Neural cell (in vitro differentiated cells): ENCODE measurements at regions not wholly inside any gene's neighbourhood (a gene's known extent, or its start where the extent isn't known, plus 50 kb on each side); places are given as distances from the start of the nearest gene placed in this dataset.

Experiments used
- H2AFZ ChIP-seq: fragments of 200-600, 300-800 bp; sonication (generic), shearing (Covaris generic); 2 replicates; pipeline ENCODE4 v1.6.0; 2014; ENCODE audit warnings: low read depth, mild to moderate bottlenecking, antibody characterized with exemption, low read length, moderate library complexity
- H3F3A ChIP-seq: fragments of 200-600 bp; shearing (Covaris generic); 2 replicates; pipeline ENCODE4 v1.6.1; 2016; ENCODE audit warnings: mild to moderate bottlenecking, moderate library complexity, mixed read lengths, antibody characterized with exemption, low read length; ENCODE audit not compliant: insufficient read depth, poor library complexity, severe bottlenecking
- H3K27ac ChIP-seq: fragments of 200-600, 300-800 bp; sonication (generic), shearing (Covaris generic); 2 replicates; pipeline ENCODE4 v1.5.1; 2014; ENCODE audit warnings: mild to moderate bottlenecking, low read length, moderate library complexity
- H3K27me3 ChIP-seq: fragments of 300-800, 200-600 bp; sonication (generic), shearing (Covaris generic); 2 replicates; pipeline ENCODE4 v1.6.0; 2014; ENCODE audit warnings: mild to moderate bottlenecking, low read depth, low read length, moderate library complexity; ENCODE audit not compliant: insufficient read depth
- H3K36me3 ChIP-seq: fragments of 300-800, 200-600 bp; sonication (generic), shearing (Covaris generic); 2 replicates; pipeline ENCODE4 v1.5.1; 2014; ENCODE audit warnings: mild to moderate bottlenecking, antibody characterized with exemption, low read length, moderate library complexity; ENCODE audit not compliant: insufficient read depth
- H3K4me2 ChIP-seq: fragments of 300-800, 200-600 bp; sonication (generic), shearing (Covaris generic); 2 replicates; pipeline ENCODE4 v1.6.0; 2014; ENCODE audit warnings: mild to moderate bottlenecking, low read length
- H3K4me3 ChIP-seq: fragments of 300-800, 200-600 bp; sonication (generic), shearing (Covaris generic); 2 replicates; pipeline ENCODE4 v1.5.1; 2014; ENCODE audit warnings: mild to moderate bottlenecking, low read length, moderate library complexity
- H3K79me2 ChIP-seq: fragments of 200-600 bp; shearing (Covaris generic); replicated peaks from 2 replicates; pipeline ENCODE4 v1.6.0; 2014; ENCODE audit warnings: mild to moderate bottlenecking, low read length, moderate library complexity; ENCODE audit not compliant: insufficient read depth
- H3K9ac ChIP-seq: fragments of 300-800, 200-600 bp; sonication (generic), shearing (Covaris generic); 2 replicates; pipeline ENCODE4 v1.6.1; 2016; ENCODE audit warnings: mild to moderate bottlenecking, low read length, mixed read lengths
- H3K9me2 ChIP-seq: fragments of 200-600 bp; shearing (Covaris generic); 2 replicates; pipeline ENCODE4 v1.6.1; 2016; ENCODE audit warnings: mild to moderate bottlenecking, low read length, mixed read lengths; ENCODE audit not compliant: insufficient read depth
- H3K9me3 ChIP-seq: fragments of 200-600, 300-800 bp; sonication (generic), shearing (Covaris generic); 2 replicates; pipeline ENCODE4 v1.6.1; 2016; ENCODE audit warnings: mild to moderate bottlenecking, mixed run types, low read length, moderate library complexity, mixed read lengths
- H4K20me1 ChIP-seq: fragments of 200-600 bp; shearing (Covaris generic); 2 replicates; pipeline ENCODE4 v1.6.1; 2016; ENCODE audit warnings: mild to moderate bottlenecking, mixed run types; ENCODE audit not compliant: insufficient read depth
- CTCF ChIP-seq: fragments of 450-650 bp; IDR thresholded peaks from 2 replicates; pipeline ENCODE4 v1.5.1; 2014; ENCODE audit warnings: antibody characterized with exemption, mild to moderate bottlenecking, moderate library complexity; ENCODE audit not compliant: poor library complexity, severe bottlenecking
- EP300 ChIP-seq: fragments of 450-650 bp; conservative IDR thresholded peaks from 2 replicates; pipeline ENCODE4 v1.6.1; 2014; ENCODE audit warnings: antibody characterized with exemption, mild to moderate bottlenecking, moderate library complexity; ENCODE audit not compliant: poor library complexity, severe bottlenecking
- EZH2 ChIP-seq: fragments of 200-600, 300-800 bp; shearing (Covaris generic), sonication (generic); IDR thresholded peaks from 2 replicates; pipeline ENCODE4 v1.6.1; 2014; ENCODE audit warnings: antibody characterized with exemption, low read length, borderline replicate concordance, mild to moderate bottlenecking; ENCODE audit not compliant: insufficient read depth, poor library complexity, severe bottlenecking
- MXI1 ChIP-seq: fragments of 450-650 bp; conservative IDR thresholded peaks from 2 replicates; pipeline ENCODE4 v1.6.1; 2014; ENCODE audit warnings: antibody characterized with exemption, mild to moderate bottlenecking; ENCODE audit not compliant: poor library complexity, severe bottlenecking
- POLR2AphosphoS5 ChIP-seq: IDR thresholded peaks from 2 replicates; pipeline ENCODE4 v1.6.1; 2012
- RAD21 ChIP-seq: fragments of 450-650 bp; conservative IDR thresholded peaks from 2 replicates; pipeline ENCODE4 v1.6.1; 2014; ENCODE audit warnings: antibody characterized with exemption, mild to moderate bottlenecking, moderate library complexity
- REST ChIP-seq: IDR thresholded peaks from 2 replicates; pipeline ENCODE4 v1.6.1; 2012; ENCODE audit warnings: borderline replicate concordance
- SMC3 ChIP-seq: fragments of 450-650 bp; conservative IDR thresholded peaks from 2 replicates; pipeline ENCODE4 v1.6.1; 2014; ENCODE audit warnings: antibody characterized with exemption, mild to moderate bottlenecking, moderate library complexity; ENCODE audit not compliant: poor library complexity
- TAF1 ChIP-seq: IDR thresholded peaks from 2 replicates; pipeline ENCODE4 v1.6.1; 2012; ENCODE audit warnings: low read depth

GRCh38 chr18:75773618-75774017 is 346.1 kb upstream of the SMIM21 start:
- Histone ChIP-seq H3F3A (no peaks in the 10 kb centered on the region), H3K9me2 (no peaks in the 10 kb centered on the region), H4K20me1 (no peaks in the 10 kb centered on the region), H3K79me2 (no peaks in the 10 kb centered on the region), H3K4me2 (no peak overlapping the region), H3K9me3 (no peaks in the 10 kb centered on the region), H2AFZ (no peak overlapping the region), H3K36me3 (no peaks in the 10 kb centered on the region), H3K27ac (no peak overlapping the region), H3K4me3 (no peak overlapping the region), H3K9ac (no peak overlapping the region), H3K27me3 (no peaks in the 10 kb centered on the region)
- TF ChIP-seq SMC3 (no peak), MXI1 (no peak), TAF1 (no peak), POLR2AphosphoS5 (no peak), RAD21 (no peak)

GRCh38 chr18:75762758-75763157 is 335.3 kb upstream of the SMIM21 start:
- Histone ChIP-seq H4K20me1 (no peaks in the 10 kb centered on the region), H3F3A (no peaks in the 10 kb centered on the region), H3K27me3 (no peaks in the 10 kb centered on the region), H3K36me3 (no peaks in the 10 kb centered on the region), H3K9me3 (no peaks in the 10 kb centered on the region), H3K27ac (no peak overlapping the region), H3K4me2 (no peak overlapping the region), H3K9me2 (no peaks in the 10 kb centered on the region), H3K79me2 (no peaks in the 10 kb centered on the region), H3K4me3 (no peak overlapping the region), H3K9ac (no peak overlapping the region), H2AFZ (no peak overlapping the region)
- TF ChIP-seq SMC3 (no peak), EP300 (no peak), TAF1 (no peak), MXI1 (no peak), POLR2AphosphoS5 (no peak), EZH2 (no peak), RAD21 (no peak), CTCF (no peak), REST (no peak)

- H3K36me3 ChIP-seq: no peaks in the 10 kb centered on the region
- H4K20me1 ChIP-seq: no peaks in the 10 kb centered on the region
- H3K79me2 ChIP-seq: no peaks in the 10 kb centered on the region
- TF ChIP-seq RAD21 (no peak), EP300 (no peak), CTCF (no peak), REST (no peak), TAF1 (no peak), MXI1 (no peak), POLR2AphosphoS5 (no peak), SMC3 (no peak), EZH2 (no peak)
- H3K27ac ChIP-seq: no peak overlapping the region
- no peaks in the 10 kb centered on the region for H3K9me3 ChIP-seq
- H3K4me2 ChIP-seq: no peak overlapping the region
- no peak overlapping the region for H3K9ac ChIP-seq
- no peaks in the 10 kb centered on the region for H3F3A ChIP-seq
- no peak overlapping the region for H2AFZ ChIP-seq
- no peaks in the 10 kb centered on the region for H3K27me3 ChIP-seq
- no peak overlapping the region for H3K4me3 ChIP-seq
- H3K9me2 ChIP-seq: no peaks in the 10 kb centered on the region
These were observed 332.7 kb upstream of the SMIM21 start for GRCh38 chr18:75760208-75760607.
